Bronchial epithelial cell (primary cell): ENCODE measurements at regions not wholly inside any gene's neighbourhood (a gene's known extent, or its start where the extent isn't known, plus 50 kb on each side); places are given as distances from the start of the nearest gene placed in this dataset.
"Not testable (repeated sequence)": the region's sequence is repeated elsewhere in the genome, so short reads cannot be mapped to it uniquely, and the experiment has no call there.

Source experiments
- DNase-seq: peaks from one replicate; pipeline ENCODE4 v3.0.0-alpha.2; 2010; ENCODE audit warnings: low read depth
- FAIRE-seq: peaks from 2 replicates; lab custom pipeline; 2011; peaks lifted over from hg19 to GRCh38; lab: Jason Lieb, UNC
- H3K27me3 ChIP-seq: 2 replicates; pipeline ENCODE4 v1.5.1; 2011; ENCODE audit warnings: low read length; ENCODE audit not compliant: control insufficient read depth, insufficient read depth
- H3K36me3 ChIP-seq: 2 replicates; pipeline ENCODE4 v1.5.1; 2011; ENCODE audit warnings: low read length; ENCODE audit not compliant: control insufficient read depth, insufficient read depth
- H3K4me3 ChIP-seq: 2 replicates; pipeline ENCODE4 v1.5.1; 2011; ENCODE audit warnings: mild to moderate bottlenecking, low read depth, low read length, control low read depth
- CTCF ChIP-seq: IDR thresholded peaks from 2 replicates; pipeline ENCODE4 v1.5.1; 2011; ENCODE audit warnings: mild to moderate bottlenecking, moderate library complexity, low read length, control low read depth, inconsistent platforms; ENCODE audit not compliant: insufficient read depth, severe bottlenecking

- Histone ChIP-seq H3K27me3 (no peaks in the 10 kb centered on the region), H3K4me3 (no peak overlapping the region), H3K36me3 (no peaks in the 10 kb centered on the region)
- no peak for DNase-seq
- no peak for TF ChIP-seq CTCF
- FAIRE-seq: no peak
These were observed 159.3 kb upstream of the LCORL start for GRCh38 chr4:18180892-18181291.

DNA sequence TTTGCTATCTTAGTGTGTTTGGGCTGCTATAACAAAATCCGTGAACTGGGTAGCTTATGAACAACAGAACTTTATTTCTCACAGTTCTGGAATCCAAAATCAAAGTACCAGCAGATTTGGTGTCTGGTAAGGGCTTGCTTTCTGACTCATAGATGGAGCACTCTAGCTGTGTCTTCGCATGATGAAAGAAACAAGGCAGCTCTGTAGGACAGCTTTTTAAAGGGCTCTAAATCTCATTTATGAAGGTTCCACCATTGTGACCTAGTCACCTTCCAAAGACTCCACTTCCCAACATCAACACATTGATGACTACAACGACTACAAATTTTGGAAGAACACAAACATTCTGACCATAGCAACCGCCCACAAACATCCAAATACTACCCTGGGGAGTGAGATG is 158.6 kb upstream of the LCORL start:
- FAIRE-seq (no peak), DNase-seq (no peak)
- Histone ChIP-seq H3K27me3 (no peaks in the 10 kb centered on the region), H3K36me3 (no peaks in the 10 kb centered on the region), H3K4me3 (no peak overlapping the region)
- no peak for TF ChIP-seq CTCF

DNA sequence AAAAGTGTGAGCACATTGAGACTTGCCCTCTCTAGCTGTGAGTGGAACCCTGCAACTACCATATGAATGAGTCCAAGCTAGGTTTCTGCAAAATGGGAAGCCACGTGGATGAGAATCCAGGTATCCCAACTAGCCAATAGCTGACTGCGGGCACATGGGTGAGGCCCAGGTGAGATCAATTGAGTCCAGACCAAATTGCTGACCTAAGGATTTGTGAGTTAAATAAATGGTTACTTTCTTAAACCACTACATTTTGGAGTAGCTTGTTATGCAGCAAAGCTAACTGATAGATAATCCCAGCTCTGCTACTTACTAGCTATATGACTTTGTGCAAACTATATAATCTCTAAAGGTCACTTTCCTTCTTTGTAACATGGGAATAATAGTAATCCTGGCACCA is 150.3 kb upstream of the LCORL start:
- DNase-seq (no peak), FAIRE-seq (no peak)

DNA sequence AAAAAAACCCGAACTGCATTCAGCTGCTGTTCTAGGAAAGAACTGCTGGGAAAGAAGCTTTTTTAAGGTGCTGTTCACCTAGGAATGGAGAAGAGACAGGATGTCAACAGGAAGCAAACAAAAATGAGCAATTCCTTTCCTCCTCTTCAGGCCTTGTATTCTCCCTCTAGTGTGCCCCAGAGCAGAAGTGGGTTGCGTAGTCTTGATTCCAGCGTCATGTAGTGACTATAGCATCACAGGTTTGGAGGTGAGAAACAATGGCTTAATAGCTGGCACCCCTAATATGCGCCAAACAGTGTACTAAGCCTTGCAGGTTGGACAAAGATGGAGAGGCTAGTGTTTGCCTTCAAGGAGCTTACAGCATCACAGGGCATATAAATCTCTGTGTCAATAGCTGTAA is 146.3 kb upstream of the LCORL start:
- FAIRE-seq (no peak), DNase-seq (no peak)
- Histone ChIP-seq H3K4me3 (no peak overlapping the region), H3K36me3 (no peaks in the 10 kb centered on the region), H3K27me3 (no peaks in the 10 kb centered on the region)
- TF ChIP-seq CTCF: no peak

More for the DNA sequence above, 150.3 kb upstream of the LCORL start:
- H3K27me3 ChIP-seq: no peaks in the 10 kb centered on the region
- TF ChIP-seq CTCF: no peak
- H3K36me3 ChIP-seq: no peaks in the 10 kb centered on the region
- no peak overlapping the region for H3K4me3 ChIP-seq

DNA sequence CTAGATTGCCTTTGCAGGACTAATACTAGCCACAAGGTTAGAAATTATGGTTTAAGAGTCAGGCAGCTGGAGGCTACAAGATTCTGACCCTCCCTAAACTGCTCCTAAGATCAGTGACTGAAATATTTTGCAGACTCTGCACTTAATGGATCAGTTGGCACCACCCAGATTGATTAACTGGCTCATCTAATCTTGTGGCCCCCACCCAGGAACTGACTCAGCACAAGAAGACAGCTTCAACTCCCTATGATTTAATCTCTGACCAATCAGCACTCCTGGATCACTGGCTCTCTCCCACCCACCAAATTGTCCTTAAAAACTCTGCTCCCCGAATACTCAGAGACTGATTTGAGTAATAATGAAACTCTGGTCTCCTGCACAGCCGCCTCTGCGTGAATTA is 145.4 kb upstream of the LCORL start:
- FAIRE-seq (no peak), DNase-seq (no peak)
- no peak for TF ChIP-seq CTCF
- no peaks in the 10 kb centered on the region for H3K27me3 ChIP-seq
- H3K36me3 ChIP-seq: no peaks in the 10 kb centered on the region
- H3K4me3 ChIP-seq: no peak overlapping the region

DNA sequence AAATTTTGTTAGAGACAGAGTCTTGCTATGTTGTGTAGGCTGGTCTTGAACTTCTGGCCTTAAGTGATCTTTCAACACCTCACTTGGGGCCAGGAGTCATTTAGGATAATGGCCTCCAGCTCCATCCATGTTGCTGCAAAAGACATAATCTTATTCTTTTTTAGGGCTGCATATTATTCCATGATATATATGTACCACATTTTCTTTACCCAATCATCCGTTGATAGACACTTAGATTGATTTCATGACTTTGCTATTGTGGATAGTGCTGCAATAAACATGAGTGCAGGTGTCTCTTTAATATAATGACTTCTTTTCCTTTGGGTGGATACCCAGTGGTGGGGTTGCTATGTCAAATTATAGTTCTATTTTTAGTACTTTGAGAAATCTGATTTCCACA is 140.9 kb upstream of the LCORL start:
- FAIRE-seq (no peak), DNase-seq (no peak)
- H3K27me3 ChIP-seq: no peaks in the 10 kb centered on the region
- H3K36me3 ChIP-seq: no peaks in the 10 kb centered on the region
- no peak for TF ChIP-seq CTCF
- H3K4me3 ChIP-seq: no peak overlapping the region

DNA sequence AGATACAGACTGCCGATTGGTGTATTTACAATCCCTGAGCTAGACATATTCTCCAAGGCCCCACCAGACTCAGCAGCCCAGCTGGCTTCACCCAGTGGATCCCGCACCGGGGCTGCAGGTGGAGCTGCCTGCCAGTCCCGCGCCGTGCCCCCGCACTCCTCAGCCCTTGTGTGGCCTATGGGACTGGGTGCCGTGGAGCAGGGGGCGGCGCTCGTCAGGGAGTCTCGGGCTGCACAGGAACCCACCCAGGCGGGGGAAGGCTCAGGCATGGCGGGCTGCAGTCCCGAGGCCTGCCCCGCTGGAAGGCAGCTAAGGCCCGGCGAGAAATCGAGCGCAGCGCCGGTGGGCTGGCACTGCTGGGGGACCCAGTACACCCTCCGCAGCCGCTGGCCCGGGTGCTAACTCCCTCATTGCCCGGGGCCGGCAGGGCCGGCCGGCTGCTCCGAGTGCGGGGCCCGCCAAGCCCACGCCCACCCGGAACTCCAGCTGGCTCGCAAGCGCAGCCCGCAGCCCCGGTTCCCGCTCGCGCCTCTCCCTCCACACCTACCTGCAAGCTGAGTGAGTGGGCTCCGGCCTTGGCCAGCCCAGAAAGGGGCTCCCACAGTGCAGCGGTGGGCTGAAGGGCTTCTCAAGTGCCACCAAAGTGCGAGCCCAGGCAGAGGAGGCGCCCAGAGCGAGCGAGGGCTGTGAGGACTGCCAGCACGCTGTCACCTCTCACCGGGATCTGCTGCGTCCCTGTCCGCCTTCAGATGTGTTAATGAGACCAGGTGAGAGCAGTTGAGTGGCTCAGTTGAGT is 137.8 kb upstream of the LCORL start:
- DNase-seq, H3K27me3 ChIP-seq, H3K4me3 ChIP-seq, FAIRE-seq, H3K36me3 ChIP-seq: not testable (repeated sequence)
